ENCODE measurements at regions not wholly inside any gene's neighbourhood (a gene's known extent, or its start where the extent isn't known, plus 50 kb on each side); places are given as distances from the start of the nearest gene placed in this dataset.
"Not testable (repeated sequence)": the region's sequence is repeated elsewhere in the genome, so short reads cannot be mapped to it uniquely, and the experiment has no call there.

GRCh38 chr5:109989161-109989560, 299.4 kb downstream of the MAN2A1 start:
- no peak for DNase-seq (ENCODE audit: low read depth in 1 of 2, low spot score in 1 of 2)

GRCh38 chr5:109989994-109990722, 300.4 kb downstream of the MAN2A1 start:
- no peak for DNase-seq (ENCODE audit: low read depth in 1 of 2, low spot score in 1 of 2)

GRCh38 chr5:109990723-109991359, 301.1 kb downstream of the MAN2A1 start:
- DNase-seq (ENCODE audit: low read depth in 1 of 2, low spot score in 1 of 2), result no peak

- DNase-seq (ENCODE audit: low read depth in 1 of 2, low spot score in 1 of 2), result no peak
Measured at GRCh38 chr5:109992264-109992915, 302.7 kb downstream of the MAN2A1 start.

- DNase-seq (ENCODE audit: low read depth in 1 of 2, low spot score in 1 of 2), result no peak
Measured at GRCh38 chr5:109994135-109994534, 304.4 kb downstream of the MAN2A1 start.

- DNase-seq (ENCODE audit: low read depth in 1 of 2, low spot score in 1 of 2), result no peak
Measured at GRCh38 chr5:109996246-109996645, 306.5 kb downstream of the MAN2A1 start.

DNA sequence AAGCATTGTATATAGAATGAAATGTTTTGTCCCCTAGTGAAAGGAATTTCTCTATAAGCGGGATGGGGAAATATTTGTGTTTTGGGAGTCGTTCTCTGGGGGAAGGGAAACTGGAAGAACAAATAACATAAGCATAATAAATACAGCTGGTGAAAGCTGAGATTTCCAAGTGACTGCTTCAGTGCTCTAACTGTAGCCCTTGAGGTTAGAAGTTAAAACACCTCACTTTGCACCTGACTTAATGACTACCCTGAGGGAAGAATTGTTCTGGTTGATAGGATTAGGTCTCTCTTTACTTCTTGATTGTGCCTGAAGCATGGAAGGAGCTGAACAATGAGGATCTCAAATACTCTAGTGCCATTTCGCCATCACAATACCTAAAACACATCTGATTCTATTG, 307.4 kb downstream of the MAN2A1 start:
- DNase-seq (ENCODE audit: low read depth in 1 of 2, low spot score in 1 of 2), result no peak

- DNase-seq (ENCODE audit: low read depth in 1 of 2, low spot score in 1 of 2), result no peak
Measured at GRCh38 chr5:109998208-109998607, 308.5 kb downstream of the MAN2A1 start.

- DNase-seq (ENCODE audit: low read depth in 1 of 2, low spot score in 1 of 2), result no peak
Measured at GRCh38 chr5:109998726-109999125, 309.0 kb downstream of the MAN2A1 start.

- no peak for DNase-seq (ENCODE audit: low read depth in 1 of 2, low spot score in 1 of 2)
Measured at GRCh38 chr5:110001648-110002047, 311.9 kb downstream of the MAN2A1 start.

DNA sequence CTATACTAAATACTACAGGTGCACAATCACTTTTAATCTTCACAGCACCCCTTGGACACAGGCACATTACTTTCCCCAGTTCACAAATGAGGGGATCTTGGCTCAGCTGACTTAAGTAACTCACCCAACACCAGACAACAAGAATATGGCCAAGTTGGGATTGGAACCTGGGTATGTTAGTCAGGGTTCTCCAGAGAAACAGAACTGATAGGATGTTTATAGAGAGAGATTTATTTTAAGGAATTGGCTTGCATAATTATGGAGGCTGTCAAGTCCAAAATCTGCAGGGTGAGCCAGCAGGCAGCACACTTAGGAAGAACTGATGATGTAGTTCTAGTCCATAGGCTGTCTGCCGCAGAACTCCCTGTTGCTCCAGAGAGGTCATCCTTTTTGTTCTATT, 312.9 kb downstream of the MAN2A1 start:
- no peak for DNase-seq (ENCODE audit: low read depth in 1 of 2, low spot score in 1 of 2)

GRCh38 chr5:110005907-110006562, 316.3 kb downstream of the MAN2A1 start:
- DNase-seq (ENCODE audit: low read depth in 1 of 2, low spot score in 1 of 2), result not testable (repeated sequence)

DNA sequence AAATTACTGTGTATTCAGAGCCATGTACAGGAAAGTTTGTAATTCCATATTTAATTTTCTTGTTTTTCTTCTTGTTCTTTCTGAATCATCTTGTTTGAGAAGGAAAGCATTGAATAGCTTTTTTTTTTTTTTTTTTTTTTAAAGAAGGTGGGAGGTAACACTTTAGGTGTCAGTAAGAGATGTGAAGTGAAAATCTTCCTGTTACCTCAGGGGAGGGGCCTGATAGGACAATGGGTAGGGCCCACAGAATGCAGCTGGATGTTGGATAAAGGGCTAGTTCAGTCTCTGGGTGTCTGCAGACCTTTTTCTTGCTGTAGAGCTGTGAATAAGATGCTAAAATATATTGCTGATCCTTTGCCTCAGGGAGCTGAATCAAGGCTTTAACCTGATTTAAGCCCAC, 317.4 kb downstream of the MAN2A1 start:
- DNase-seq (ENCODE audit: low read depth in 1 of 2, low spot score in 1 of 2), result no peak

DNA sequence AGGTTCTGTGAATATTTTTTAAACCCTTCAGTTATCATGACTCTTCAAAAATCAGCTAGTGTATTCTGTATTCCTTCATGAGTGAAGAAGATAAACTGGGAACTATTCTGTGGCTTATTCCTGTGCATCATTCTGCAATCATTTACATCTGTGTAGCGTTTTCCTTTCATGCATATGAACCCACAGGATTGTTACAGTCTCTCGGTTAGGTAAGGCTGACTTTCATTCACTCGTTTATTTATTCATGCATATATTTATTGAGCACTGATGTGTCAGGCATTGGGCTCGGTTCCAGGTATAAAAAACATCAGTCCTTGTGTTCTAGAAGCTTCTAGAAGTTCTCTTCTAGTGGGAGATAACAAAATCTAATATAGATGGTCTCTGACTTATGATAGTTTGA, 318.4 kb downstream of the MAN2A1 start:
- no peak for DNase-seq (ENCODE audit: low read depth in 1 of 2, low spot score in 1 of 2)

DNA sequence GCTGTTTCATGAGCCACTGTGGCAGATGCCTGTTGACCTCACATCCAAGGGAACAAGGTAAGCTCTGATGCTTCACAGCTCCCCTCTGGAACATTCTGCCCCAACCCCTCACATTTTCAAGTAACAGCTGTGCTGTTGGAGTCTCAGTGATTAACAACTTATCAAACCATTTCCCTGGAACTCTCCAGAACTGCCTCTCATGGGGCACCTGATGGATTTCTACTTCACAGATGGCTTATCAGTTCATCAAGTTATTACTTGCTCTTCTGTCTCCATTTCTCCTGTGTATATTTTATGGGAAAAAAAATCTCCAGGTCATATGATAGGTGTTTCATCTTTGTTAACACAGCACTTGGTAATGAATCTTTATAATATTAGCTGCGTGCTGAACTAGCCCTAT, 322.4 kb downstream of the MAN2A1 start:
- no peak for DNase-seq (ENCODE audit: low read depth in 1 of 2, low spot score in 1 of 2)

GRCh38 chr5:110013017-110013416, 323.3 kb downstream of the MAN2A1 start:
- DNase-seq (ENCODE audit: low read depth in 1 of 2, low spot score in 1 of 2), result no peak

- no peak for DNase-seq (ENCODE audit: low read depth in 1 of 2, low spot score in 1 of 2)
Measured at GRCh38 chr5:110017854-110018253, 328.1 kb downstream of the MAN2A1 start.

DNA sequence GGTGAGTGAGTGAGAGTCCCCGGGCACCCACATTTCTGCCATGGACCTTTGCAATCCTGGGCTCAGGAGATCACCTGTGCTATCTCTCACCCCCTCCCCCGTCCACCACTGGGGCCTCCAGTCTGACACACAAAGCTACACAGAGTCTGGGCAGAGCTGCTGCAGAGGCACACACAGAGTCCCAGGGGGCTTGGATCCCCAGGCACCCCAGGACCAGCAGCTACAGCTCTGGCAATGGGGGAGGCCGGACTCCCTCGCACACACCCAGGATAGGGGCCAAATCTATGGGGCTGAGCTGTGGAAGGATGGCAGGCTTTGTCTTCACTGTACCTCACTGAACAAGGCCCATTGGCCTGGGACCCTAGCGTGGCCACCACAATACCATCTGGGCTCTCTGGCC, 328.8 kb downstream of the MAN2A1 start:
- no peak for DNase-seq (ENCODE audit: low read depth in 1 of 2, low spot score in 1 of 2)

- no peak for DNase-seq (ENCODE audit: low read depth in 1 of 2, low spot score in 1 of 2)
Measured at GRCh38 chr5:110019119-110019518, 329.4 kb downstream of the MAN2A1 start.

- DNase-seq (ENCODE audit: low read depth in 1 of 2, low spot score in 1 of 2), result no peak
Measured at GRCh38 chr5:110019780-110020179, 330.1 kb downstream of the MAN2A1 start.

- DNase-seq (ENCODE audit: low read depth in 1 of 2, low spot score in 1 of 2), result no peak
Measured at GRCh38 chr5:110021251-110021650, 331.5 kb downstream of the MAN2A1 start.

GRCh38 chr5:110025160-110025559, 335.4 kb downstream of the MAN2A1 start:
- no peak for DNase-seq (ENCODE audit: low read depth in 1 of 2, low spot score in 1 of 2)
